OCI-LY1 (cell line): ENCODE measurements at regions not wholly inside any gene's neighbourhood (a gene's known extent, or its start where the extent isn't known, plus 50 kb on each side); places are given as distances from the start of the nearest gene placed in this dataset.

ENCODE experiments used
- H2AFZ ChIP-seq: fragments of 200-600 bp; sonication (generic), shearing (Covaris generic); 2 replicates; pipeline ENCODE4 v1.6.0; 2014; ENCODE audit warnings: antibody characterized with exemption, mild to moderate bottlenecking, low read length
- H3F3A ChIP-seq: fragments of 200-600 bp; sonication (generic), shearing (Covaris generic); 2 replicates; pipeline ENCODE4 v1.6.0; 2014; ENCODE audit warnings: mild to moderate bottlenecking, antibody characterized with exemption, low read length, moderate library complexity; ENCODE audit not compliant: insufficient read depth
- H3K27ac ChIP-seq: fragments of 200-600 bp; sonication (generic); 2 replicates; pipeline ENCODE4 v1.5.1; 2014; ENCODE audit warnings: low read length, mixed run types, mild to moderate bottlenecking, low read depth; ENCODE audit not compliant: poor library complexity, severe bottlenecking
- H3K27me3 ChIP-seq: fragments of 200-600 bp; sonication (generic); 2 replicates; pipeline ENCODE4 v1.6.0; 2014; ENCODE audit warnings: antibody characterized with exemption, mild to moderate bottlenecking, low read length, moderate library complexity; ENCODE audit not compliant: insufficient read depth
- H3K36me3 ChIP-seq: fragments of 200-600 bp; sonication (generic); 2 replicates; pipeline ENCODE4 v1.6.1; 2014; ENCODE audit warnings: mild to moderate bottlenecking, antibody characterized with exemption, low read length, moderate library complexity, mixed read lengths; ENCODE audit not compliant: insufficient read depth
- H3K4me1 ChIP-seq: fragments of 200-600 bp; sonication (generic); 2 replicates; pipeline ENCODE4 v1.5.1; 2014; ENCODE audit warnings: mild to moderate bottlenecking, low read length, moderate library complexity; ENCODE audit not compliant: insufficient read depth, severe bottlenecking
- H3K4me2 ChIP-seq: fragments of 200-600 bp; sonication (generic), shearing (Covaris generic); 2 replicates; pipeline ENCODE4 v1.6.1; 2014; ENCODE audit warnings: low read length
- H3K4me3 ChIP-seq: fragments of 200-600 bp; sonication (generic); 2 replicates; pipeline ENCODE4 v1.5.1; 2014; ENCODE audit warnings: low read length, low read depth, mild to moderate bottlenecking, mixed read lengths; ENCODE audit not compliant: poor library complexity, severe bottlenecking
- H3K79me2 ChIP-seq: fragments of 200-600 bp; shearing (Covaris generic); 2 replicates; pipeline ENCODE4 v1.6.1; 2016; ENCODE audit warnings: mixed run types, low read length, mixed read lengths; ENCODE audit not compliant: insufficient read depth
- H3K9ac ChIP-seq: fragments of 200-600 bp; sonication (generic), shearing (Covaris generic); 2 replicates; pipeline ENCODE4 v1.6.1; 2014; ENCODE audit warnings: mild to moderate bottlenecking, low read length, mixed read lengths
- H3K9me2 ChIP-seq: fragments of 200-600 bp; sonication (generic), shearing (Covaris generic); 2 replicates; pipeline ENCODE4 v1.6.1; 2014; ENCODE audit warnings: low read depth, mild to moderate bottlenecking, low read length, mixed read lengths
- H3K9me3 ChIP-seq: fragments of 200-600 bp; shearing (Covaris generic); 2 replicates; pipeline ENCODE4 v1.6.1; 2014; ENCODE audit warnings: low read length, mixed read lengths
- H4K20me1 ChIP-seq: fragments of 200-600 bp; sonication (generic), shearing (Covaris generic); 2 replicates; pipeline ENCODE4 v1.6.0; 2016; ENCODE audit warnings: mild to moderate bottlenecking, low read length; ENCODE audit not compliant: insufficient read depth
- EZH2 ChIP-seq: fragments of 200-600 bp; sonication (generic), shearing (Covaris generic); IDR thresholded peaks from 2 replicates; pipeline ENCODE4 v1.8.0; 2017; ENCODE audit warnings: borderline replicate concordance, mixed run types, mild to moderate bottlenecking, antibody characterized with exemption, low read length, moderate library complexity, mixed read lengths
- TF ChIP-seq, protein P1 (sequence below): fragments of 200-600 bp; sonication (generic), shearing (Covaris generic); IDR thresholded peaks from 2 replicates; pipeline ENCODE4 v1.5.1; 2017; ENCODE audit warnings: mild to moderate bottlenecking, antibody characterized with exemption, low read length, moderate library complexity, mixed read lengths

DNA sequence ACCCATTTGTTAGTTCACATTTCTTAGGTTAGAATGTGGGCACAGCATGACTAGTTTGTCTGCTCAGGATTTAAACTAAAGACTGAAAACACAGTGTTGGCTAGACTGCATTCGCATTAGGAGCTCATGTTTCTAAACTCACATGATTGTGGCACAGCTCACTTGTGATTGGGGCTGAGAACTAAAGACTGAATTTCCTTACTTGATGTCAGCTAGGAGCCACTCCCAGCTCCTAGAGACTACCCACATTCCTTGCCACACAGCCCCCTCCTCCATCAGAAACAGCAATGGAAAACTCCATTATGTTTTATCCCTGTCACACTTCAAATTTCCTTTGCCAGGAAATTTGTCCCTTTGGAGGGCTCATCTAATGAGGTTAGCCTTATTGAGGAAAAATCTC is 170.2 kb upstream of the NUDT6 start:
- no peak for TF ChIP-seq EZH2
- TF ChIP-seq, protein P1, sequence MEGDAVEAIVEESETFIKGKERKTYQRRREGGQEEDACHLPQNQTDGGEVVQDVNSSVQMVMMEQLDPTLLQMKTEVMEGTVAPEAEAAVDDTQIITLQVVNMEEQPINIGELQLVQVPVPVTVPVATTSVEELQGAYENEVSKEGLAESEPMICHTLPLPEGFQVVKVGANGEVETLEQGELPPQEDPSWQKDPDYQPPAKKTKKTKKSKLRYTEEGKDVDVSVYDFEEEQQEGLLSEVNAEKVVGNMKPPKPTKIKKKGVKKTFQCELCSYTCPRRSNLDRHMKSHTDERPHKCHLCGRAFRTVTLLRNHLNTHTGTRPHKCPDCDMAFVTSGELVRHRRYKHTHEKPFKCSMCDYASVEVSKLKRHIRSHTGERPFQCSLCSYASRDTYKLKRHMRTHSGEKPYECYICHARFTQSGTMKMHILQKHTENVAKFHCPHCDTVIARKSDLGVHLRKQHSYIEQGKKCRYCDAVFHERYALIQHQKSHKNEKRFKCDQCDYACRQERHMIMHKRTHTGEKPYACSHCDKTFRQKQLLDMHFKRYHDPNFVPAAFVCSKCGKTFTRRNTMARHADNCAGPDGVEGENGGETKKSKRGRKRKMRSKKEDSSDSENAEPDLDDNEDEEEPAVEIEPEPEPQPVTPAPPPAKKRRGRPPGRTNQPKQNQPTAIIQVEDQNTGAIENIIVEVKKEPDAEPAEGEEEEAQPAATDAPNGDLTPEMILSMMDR: no peak

DNA sequence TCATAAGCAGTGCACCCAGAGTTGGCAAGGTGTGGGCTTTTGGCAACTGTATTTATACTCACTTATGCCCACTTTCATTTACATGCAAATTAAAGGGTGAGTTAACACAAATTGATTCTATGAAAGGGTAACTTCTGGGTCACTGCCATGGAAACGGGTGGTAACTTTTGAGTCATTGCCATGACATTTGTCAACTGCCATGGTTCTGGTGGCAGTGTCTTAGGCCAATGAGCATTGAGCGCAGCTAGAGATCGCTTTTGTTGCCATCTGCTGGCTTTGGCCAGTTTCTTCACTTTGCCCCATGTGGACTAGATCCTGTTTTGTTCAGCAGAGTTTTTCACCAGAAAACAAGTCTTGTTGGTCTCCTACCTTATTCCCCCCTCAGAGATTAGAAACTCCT is 170.8 kb upstream of the NUDT6 start:
- Histone ChIP-seq H3K9me2 (no peaks in the 10 kb centered on the region), H3K27me3 (no peaks in the 10 kb centered on the region), H3K4me2 (no peak overlapping the region), H4K20me1 (no peaks in the 10 kb centered on the region), H3K27ac (no peak overlapping the region), H3K4me1 (no peaks in the 10 kb centered on the region), H3K9ac (no peak overlapping the region), H3F3A (no peaks in the 10 kb centered on the region), H3K79me2 (no peaks in the 10 kb centered on the region), H3K36me3 (peaks cover 8% of the 10 kb centered on the region; the same call in 1 of the 2 replicates), H2AFZ (no peak overlapping the region), H3K9me3 (no peaks in the 10 kb centered on the region), H3K4me3 (no peak overlapping the region)
- TF ChIP-seq, protein P1: peak; percentile 29; the same call in 1 of the 2 replicates
- no peak for TF ChIP-seq EZH2

More for the DNA sequence above, 170.2 kb upstream of the NUDT6 start:
- no peaks in the 10 kb centered on the region for H4K20me1 ChIP-seq
- no peaks in the 10 kb centered on the region for H3K79me2 ChIP-seq
- no peaks in the 10 kb centered on the region for H3F3A ChIP-seq
- H3K36me3 ChIP-seq: peaks cover 8% of the 10 kb centered on the region; the same call in 1 of the 2 replicates
- H3K27ac ChIP-seq: no peak overlapping the region
- H3K4me3 ChIP-seq: no peak overlapping the region
- H3K9me3 ChIP-seq: no peaks in the 10 kb centered on the region
- H3K4me1 ChIP-seq: no peaks in the 10 kb centered on the region
- no peaks in the 10 kb centered on the region for H3K27me3 ChIP-seq
- H3K9me2 ChIP-seq: no peaks in the 10 kb centered on the region
- no peak overlapping the region for H3K4me2 ChIP-seq
- no peak overlapping the region for H3K9ac ChIP-seq
- H2AFZ ChIP-seq: no peak overlapping the region

DNA sequence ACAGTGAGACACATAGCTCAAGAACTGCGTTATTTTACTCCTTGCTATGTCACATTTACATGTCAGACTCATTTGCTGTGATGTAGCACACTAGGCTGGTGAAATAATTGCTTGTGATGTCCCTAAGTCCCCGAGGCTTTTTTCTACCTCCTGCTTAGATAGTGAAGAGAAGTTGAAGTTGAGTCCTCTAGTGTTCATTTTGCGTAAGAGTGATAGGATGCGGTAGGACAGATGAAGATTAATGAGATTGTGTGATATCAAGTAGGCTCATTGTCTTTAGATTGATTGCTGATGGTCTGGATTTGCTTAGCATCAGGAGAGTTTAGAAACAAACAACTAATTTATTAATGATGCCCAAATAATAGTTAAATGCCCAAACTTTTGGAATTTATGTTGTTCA is 173.6 kb upstream of the NUDT6 start:
- H3K9me3 ChIP-seq: no peaks in the 10 kb centered on the region
- H3K27ac ChIP-seq: no peak overlapping the region
- H3K9me2 ChIP-seq: no peaks in the 10 kb centered on the region
- H3K36me3 ChIP-seq: peaks cover 2% of the 10 kb centered on the region; the same call in 1 of the 2 replicates
- no peaks in the 10 kb centered on the region for H3K79me2 ChIP-seq
- H2AFZ ChIP-seq: no peak overlapping the region
- H4K20me1 ChIP-seq: no peaks in the 10 kb centered on the region
- no peaks in the 10 kb centered on the region for H3K27me3 ChIP-seq
- no peak overlapping the region; the same call in 1 of the 2 replicates for H3K4me2 ChIP-seq
- no peaks in the 10 kb centered on the region for H3F3A ChIP-seq
- no peak overlapping the region for H3K4me3 ChIP-seq
- no peaks in the 10 kb centered on the region for H3K4me1 ChIP-seq
- no peak overlapping the region for H3K9ac ChIP-seq
- no peak for TF ChIP-seq EZH2
- TF ChIP-seq, protein P1: peak; percentile 92
